Inflammatory macrophage treated with lipopolysaccharide for 1 hour (primary cell): ENCODE measurements at regions not wholly inside any gene's neighbourhood (a gene's known extent, or its start where the extent isn't known, plus 50 kb on each side); places are given as distances from the start of the nearest gene placed in this dataset.
"Not testable (repeated sequence)": the region's sequence is repeated elsewhere in the genome, so short reads cannot be mapped to it uniquely, and the experiment has no call there.

ENCODE experiments used
- DNase-seq, 2 donors: peaks; one replicate each; pipeline ENCODE4 v3.0.0-alpha.2; 2020 to 2022

- no peak for DNase-seq
Measured at GRCh38 chr2:203585516-203585915, 50.4 kb upstream of the RAPH1 start.

DNA sequence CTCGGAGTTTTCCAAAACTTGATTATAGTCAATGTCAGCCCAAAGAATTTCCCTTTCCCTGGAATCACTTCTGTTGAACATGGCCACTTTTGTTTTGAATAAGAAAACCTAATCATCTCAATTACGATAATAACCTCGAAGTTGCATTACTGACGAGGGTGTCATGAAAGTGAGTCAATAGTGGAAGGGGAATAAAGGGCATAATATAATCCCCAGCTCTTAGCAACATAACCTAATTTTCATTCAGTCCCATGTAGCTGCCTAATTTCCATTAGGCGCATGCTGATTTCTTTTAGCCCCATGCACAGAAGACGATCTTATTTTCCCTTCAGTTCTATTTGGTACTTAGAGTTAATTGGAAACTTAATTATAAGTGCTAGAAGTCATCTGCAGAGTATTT is 51.1 kb upstream of the RAPH1 start:
- no peak for DNase-seq

- DNase-seq = no peak
Measured at GRCh38 chr2:203586696-203587095, 51.6 kb upstream of the RAPH1 start.

DNA sequence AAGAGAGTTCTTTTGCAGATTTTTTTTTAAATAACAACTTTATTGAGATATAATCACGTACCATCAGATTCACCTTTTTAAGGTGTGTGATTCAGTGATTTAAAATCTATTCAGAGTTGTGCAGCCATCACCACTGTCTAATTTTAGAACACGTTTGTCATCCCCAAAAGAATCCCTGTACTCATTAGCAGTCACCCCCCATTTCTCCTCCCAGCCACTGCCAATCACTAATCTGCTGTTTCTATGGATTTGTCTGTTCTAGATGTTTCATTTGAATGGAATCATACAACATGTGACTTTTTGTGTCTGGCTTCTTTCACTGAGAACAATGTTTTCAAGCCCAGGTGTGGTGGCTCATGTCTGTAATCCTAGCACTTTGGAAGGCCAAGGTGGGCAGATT is 55.4 kb upstream of the RAPH1 start:
- no peak for DNase-seq

DNA sequence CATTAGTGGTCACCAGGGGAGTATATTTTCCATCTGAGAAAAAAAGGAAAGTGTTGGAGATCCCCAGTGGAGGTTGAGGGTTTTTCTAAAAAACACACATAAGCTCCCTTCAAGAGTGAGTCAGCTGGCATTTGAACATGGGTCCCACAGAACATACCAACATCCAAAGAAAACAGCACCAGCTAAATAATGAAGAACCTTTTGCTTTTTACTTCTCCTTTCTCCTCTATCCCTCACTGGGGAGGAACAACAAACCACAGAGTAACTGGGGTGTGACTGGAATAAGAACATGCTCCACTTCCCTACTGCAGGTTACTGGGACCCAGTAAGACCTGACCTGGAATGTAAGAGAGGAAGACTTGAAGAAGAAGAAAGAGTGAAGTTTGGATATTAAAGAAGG is 56.5 kb upstream of the RAPH1 start:
- peak; percentile 47 to 52 for DNase-seq

- DNase-seq = no peak
Measured at GRCh38 chr2:203592470-203592869, 57.4 kb upstream of the RAPH1 start.

DNA sequence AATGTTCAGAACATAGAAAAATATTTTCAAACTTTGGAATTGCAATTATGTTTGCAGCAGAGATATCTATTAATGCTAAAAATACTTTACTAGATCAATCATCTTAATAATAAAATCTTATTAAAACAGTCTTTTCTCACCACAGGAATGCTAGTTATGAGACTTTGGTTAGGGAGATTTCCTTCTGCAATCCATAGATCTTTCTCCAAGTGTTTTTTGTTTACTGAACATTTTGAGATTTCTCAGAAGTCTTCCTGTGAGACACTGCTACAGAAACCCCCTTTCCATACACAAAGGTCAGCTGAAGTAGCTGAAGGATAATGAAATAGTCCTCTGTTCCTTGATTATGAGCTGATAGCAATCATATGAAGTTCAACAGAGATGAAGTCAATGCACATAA is 59.4 kb upstream of the RAPH1 start:
- DNase-seq = no peak

DNA sequence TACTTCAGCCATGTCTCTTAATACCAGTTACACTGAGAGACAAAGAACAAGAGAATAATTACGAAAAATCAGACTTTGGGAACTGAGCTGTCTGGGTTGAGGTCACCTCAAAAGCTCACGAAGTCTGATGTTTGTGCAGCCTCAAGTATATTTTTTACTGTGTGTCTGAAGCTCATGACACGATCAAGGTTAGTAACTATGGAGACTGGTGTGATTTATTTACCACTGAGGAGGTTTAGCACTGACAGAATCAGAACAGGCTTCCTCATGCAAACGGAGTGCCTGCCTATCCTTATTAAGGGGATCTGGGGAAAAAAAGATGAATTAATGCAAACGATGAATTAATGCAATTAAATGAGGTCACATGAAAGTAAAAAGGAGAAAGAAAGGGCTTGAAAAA is 61.1 kb upstream of the RAPH1 start:
- no peak for DNase-seq

- no peak for DNase-seq
Measured at GRCh38 chr2:203599509-203599908, 64.4 kb upstream of the RAPH1 start.

- DNase-seq = no peak
Measured at GRCh38 chr2:203600286-203600685, 65.2 kb upstream of the RAPH1 start.

GRCh38 chr2:203603456-203604389 is 68.6 kb upstream of the RAPH1 start:
- no peak for DNase-seq

DNA sequence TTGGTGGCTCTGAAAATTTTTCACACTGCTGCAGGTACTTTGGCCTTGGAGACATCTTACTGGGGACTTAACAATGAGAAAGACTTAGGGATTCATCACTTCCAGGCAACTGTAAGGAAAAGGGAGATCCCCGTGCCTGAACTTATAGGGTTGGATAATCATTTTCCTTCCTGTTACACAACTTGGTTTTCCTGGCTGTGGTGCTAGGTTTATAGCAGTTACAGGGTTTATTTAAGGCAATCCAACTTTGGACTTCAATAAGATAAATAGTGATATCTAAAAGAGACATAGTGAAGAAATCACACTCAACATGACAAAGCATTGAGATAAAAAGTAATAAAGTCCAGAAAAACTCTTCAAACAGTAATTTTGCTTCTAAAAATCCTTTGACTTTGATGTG is 70.2 kb upstream of the RAPH1 start:
- DNase-seq = no peak

GRCh38 chr2:203606051-203606450 is 71.0 kb upstream of the RAPH1 start:
- no peak for DNase-seq

GRCh38 chr2:203610558-203610957 is 75.5 kb upstream of the RAPH1 start:
- no peak for DNase-seq

DNA sequence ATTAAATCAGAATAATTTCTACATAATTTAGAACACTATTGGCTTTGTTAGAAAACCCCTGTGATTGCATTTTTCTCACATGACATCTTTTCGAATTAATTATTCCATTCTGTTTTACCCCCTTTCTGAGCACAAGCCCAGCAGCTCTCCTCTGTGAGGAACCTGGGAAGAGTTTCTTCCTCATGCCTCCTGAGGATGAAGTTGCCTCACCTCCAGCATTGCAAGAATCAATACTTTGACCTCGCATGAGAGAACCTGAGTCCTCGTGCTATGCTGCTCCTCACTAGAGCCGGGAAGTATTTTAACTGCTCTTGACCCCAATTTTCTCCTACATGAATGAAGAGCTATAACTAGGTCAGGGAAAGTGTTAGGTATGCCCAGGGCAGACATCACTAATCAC is 77.1 kb upstream of the RAPH1 start:
- no peak for DNase-seq

GRCh38 chr2:203619267-203619878 is 84.3 kb upstream of the RAPH1 start:
- DNase-seq = no peak

- no peak for DNase-seq
Measured at GRCh38 chr2:203621981-203622515, 84.4 kb upstream of the CD28 start.

DNA sequence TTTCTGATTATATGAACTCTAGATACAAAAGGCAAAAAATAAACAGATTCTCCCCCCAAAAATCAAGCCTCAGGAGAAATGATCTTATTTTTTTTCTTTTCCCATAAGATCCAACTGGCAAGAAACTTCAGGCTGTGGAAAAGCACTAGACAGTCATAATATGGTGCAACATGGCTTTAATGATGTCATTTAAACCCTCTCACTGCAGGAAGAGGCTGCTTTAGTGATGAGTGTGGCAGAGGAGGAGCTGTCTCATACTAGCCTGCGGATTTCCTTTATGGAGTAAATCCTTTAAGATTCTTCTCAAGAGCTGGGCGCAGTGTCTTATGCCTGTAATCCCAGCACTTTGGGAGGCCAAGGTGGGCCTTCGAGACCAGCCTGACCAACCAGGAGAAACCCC is 83.3 kb upstream of the CD28 start:
- DNase-seq = peak; percentile 14 to 27

GRCh38 chr2:203623661-203624060 is 82.8 kb upstream of the CD28 start:
- DNase-seq = no peak

- no peak for DNase-seq
Measured at GRCh38 chr2:203625701-203626100, 80.7 kb upstream of the CD28 start.

GRCh38 chr2:203626247-203626646 is 80.2 kb upstream of the CD28 start:
- not testable (repeated sequence) for DNase-seq

- DNase-seq = no peak
Measured at GRCh38 chr2:203626952-203627681, 79.3 kb upstream of the CD28 start.

DNA sequence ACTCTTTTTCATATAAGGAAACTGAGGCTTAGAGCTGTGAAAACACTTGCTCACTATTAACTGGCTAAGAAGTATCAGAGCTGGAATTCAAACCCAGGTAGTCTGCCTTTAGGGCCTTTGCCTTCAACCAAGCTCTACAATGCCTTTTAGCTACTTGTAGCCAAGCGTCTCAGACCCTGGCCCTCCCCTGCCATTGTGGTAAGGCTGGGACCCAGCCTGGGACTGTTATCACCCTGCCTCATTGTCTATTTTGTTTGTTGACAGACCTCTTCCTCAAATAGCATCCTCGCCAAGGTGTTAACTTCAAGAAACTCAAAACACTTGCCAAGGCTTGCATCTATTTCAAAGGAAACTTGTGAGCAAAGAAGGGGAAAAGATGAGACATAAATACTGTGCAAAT is 76.7 kb upstream of the CD28 start:
- DNase-seq = no peak
